Glutamatergic neuron (in vitro differentiated cells): ENCODE measurements at regions not wholly inside any gene's neighbourhood (a gene's known extent, or its start where the extent isn't known, plus 50 kb on each side); places are given as distances from the start of the nearest gene placed in this dataset.

ENCODE experiments used
- DNase-seq: peaks from one replicate; pipeline ENCODE4 v3.0.0; 2022
- H3K27ac Mint-ChIP-seq: one replicate; pipeline ENCODE4 v1.8.0; 2020; ENCODE audit warnings: mild to moderate bottlenecking, mixed read lengths, inconsistent platforms; ENCODE audit not compliant: unreplicated experiment
- H3K27me3 Mint-ChIP-seq: one replicate; pipeline ENCODE4 v1.8.0; 2020; ENCODE audit warnings: mild to moderate bottlenecking, moderate library complexity, mixed read lengths, inconsistent platforms; ENCODE audit not compliant: unreplicated experiment
- H3K36me3 Mint-ChIP-seq: one replicate; pipeline ENCODE4 v1.8.0; 2020; ENCODE audit warnings: mild to moderate bottlenecking, mixed read lengths, inconsistent platforms; ENCODE audit not compliant: unreplicated experiment
- H3K4me1 Mint-ChIP-seq: one replicate; pipeline ENCODE4 v1.8.0; 2020; ENCODE audit warnings: mild to moderate bottlenecking, low read depth, mixed read lengths, inconsistent platforms; ENCODE audit not compliant: unreplicated experiment
- H3K4me3 Mint-ChIP-seq: one replicate; pipeline ENCODE4 v1.8.0; 2020; ENCODE audit warnings: mild to moderate bottlenecking, mixed read lengths, inconsistent platforms; ENCODE audit not compliant: unreplicated experiment
- H3K9me3 Mint-ChIP-seq: one replicate; pipeline ENCODE4 v1.8.0; 2020; ENCODE audit warnings: mild to moderate bottlenecking, moderate library complexity, mixed read lengths, inconsistent platforms; ENCODE audit not compliant: unreplicated experiment
- CTCF ChIP-seq: fragments of 200-600 bp; sonication (generic); IDR thresholded peaks from one replicate; pipeline ENCODE4 v1.5.0; 2021; ENCODE audit not compliant: partially characterized antibody, unreplicated experiment

- no peaks in the 10 kb centered on the region for H3K4me1 Mint-ChIP-seq
These were observed 63.4 kb upstream of the FUT8 start for GRCh38 chr14:65349100-65349499.

GRCh38 chr14:65351493-65352194 lies 60.9 kb upstream of the FUT8 start:
- H3K4me3 Mint-ChIP-seq: no peak overlapping the region
- no peaks in the 10 kb centered on the region for H3K27me3 Mint-ChIP-seq
- H3K36me3 Mint-ChIP-seq: no peaks in the 10 kb centered on the region
- no peaks in the 10 kb centered on the region for H3K4me1 Mint-ChIP-seq
- H3K27ac Mint-ChIP-seq: no peak overlapping the region
- no peak for TF ChIP-seq CTCF
- H3K9me3 Mint-ChIP-seq: peaks cover 3% of the 10 kb centered on the region
- no peak for DNase-seq

More at GRCh38 chr14:65349100-65349499, 63.4 kb upstream of the FUT8 start:
- H3K27ac Mint-ChIP-seq: no peak overlapping the region
- H3K36me3 Mint-ChIP-seq: no peaks in the 10 kb centered on the region
- no peak for TF ChIP-seq CTCF
- peaks cover 3% of the 10 kb centered on the region for H3K9me3 Mint-ChIP-seq
- no peak for DNase-seq
- no peak overlapping the region for H3K4me3 Mint-ChIP-seq
- peaks cover 2% of the 10 kb centered on the region for H3K27me3 Mint-ChIP-seq

GRCh38 chr14:65352964-65353530 lies 59.5 kb upstream of the FUT8 start:
- no peak for TF ChIP-seq CTCF
- no peaks in the 10 kb centered on the region for H3K36me3 Mint-ChIP-seq
- no peak overlapping the region for H3K27ac Mint-ChIP-seq
- H3K4me3 Mint-ChIP-seq: no peak overlapping the region
- peaks cover 3% of the 10 kb centered on the region for H3K9me3 Mint-ChIP-seq
- DNase-seq: no peak
- H3K4me1 Mint-ChIP-seq: no peaks in the 10 kb centered on the region
- no peaks in the 10 kb centered on the region for H3K27me3 Mint-ChIP-seq

- H3K4me3 Mint-ChIP-seq: no peak overlapping the region
- TF ChIP-seq CTCF: no peak
- H3K27ac Mint-ChIP-seq: no peak overlapping the region
- H3K27me3 Mint-ChIP-seq: no peaks in the 10 kb centered on the region
- H3K9me3 Mint-ChIP-seq: no peaks in the 10 kb centered on the region
- H3K4me1 Mint-ChIP-seq: no peaks in the 10 kb centered on the region
- H3K36me3 Mint-ChIP-seq: no peaks in the 10 kb centered on the region
- DNase-seq: no peak
These were observed 58.4 kb upstream of the FUT8 start for GRCh38 chr14:65354131-65354530.

- Mint-ChIP-seq H3K4me1 (no peaks in the 10 kb centered on the region), H3K36me3 (no peaks in the 10 kb centered on the region), H3K27ac (no peak overlapping the region), H3K4me3 (no peak overlapping the region), H3K27me3 (no peaks in the 10 kb centered on the region), H3K9me3 (no peaks in the 10 kb centered on the region)
- no peak for TF ChIP-seq CTCF
- DNase-seq: no peak
These were observed 57.8 kb upstream of the FUT8 start for GRCh38 chr14:65354715-65355114.
